ENCODE measurements at regions not wholly inside any gene's neighbourhood (a gene's known extent, or its start where the extent isn't known, plus 50 kb on each side); places are given as distances from the start of the nearest gene placed in this dataset.

GRCh38 chr4:133719098-133719497 is 482.5 kb downstream of the PABPC4L start:
- TF ChIP-seq CTCF (IDR thresholded peaks at IDR 0.05 in 4 of 5, conservative IDR thresholded peaks at IDR 0.05 in 1 of 5) (no peak), POLR2A (IDR thresholded peaks at IDR 0.05) (no peak)
